Endothelial cell of umbilical vein (primary cell): ENCODE measurements at regions not wholly inside any gene's neighbourhood (a gene's known extent, or its start where the extent isn't known, plus 50 kb on each side); places are given as distances from the start of the nearest gene placed in this dataset.

Experiments used
- BruUV-seq: library from RNA; stranded (reverse); fragments of 400-500 nt; replicated peaks from 2 replicates; lab custom pipeline; 2021; lab: Mats Ljungman, UMichigan
- CTCF ChIA-PET: fragments of 300-600, 350-600 bp; sonication (Branson Sonifier 250); formaldehyde crosslinking; loops from one replicate; lab custom pipeline; 2021; ENCODE audit warnings: antibody characterized with exemption, inconsistent platforms; lab: Charles Lee
- POLR2A ChIA-PET: fragments of 300-600, 350-600 bp; sonication (Branson Sonifier 250); formaldehyde crosslinking; loops from one replicate; lab custom pipeline; 2021; ENCODE audit warnings: antibody characterized with exemption, inconsistent platforms; lab: Charles Lee
- DNase-seq: peaks from one replicate; pipeline ENCODE4 v3.0.0-alpha.2; 2011; ENCODE audit warnings: low read depth, low spot score
- FAIRE-seq: peaks from 2 replicates; lab custom pipeline; 2011; peaks lifted over from hg19 to GRCh38; lab: Jason Lieb, UNC
- H2AFZ ChIP-seq: 2 replicates; pipeline ENCODE4 v1.6.0; 2012; ENCODE audit warnings: low read depth, low read length, control low read depth, inconsistent platforms
- H3K27ac ChIP-seq: 2 replicates; pipeline ENCODE4 v1.5.1; 2011; ENCODE audit warnings: low read depth, mild to moderate bottlenecking, control low read depth, low read length, moderate library complexity; ENCODE audit not compliant: insufficient read depth
- H3K27me3 ChIP-seq, 2 experiments: 2 replicates each; pipeline versions ENCODE4 v1.6.0 to v1.6.1; 2011; ENCODE audit warnings: low read length in 2 of 2, mixed read lengths in 1 of 2; ENCODE audit not compliant: control insufficient read depth in 2 of 2, insufficient read depth in 2 of 2
- H3K36me3 ChIP-seq, 2 experiments: 2 replicates in 1 of 2; 3 replicates in 1 of 2; pipeline ENCODE4 v1.5.1; 2011; ENCODE audit warnings: low read length in 2 of 2, mild to moderate bottlenecking in 1 of 2, moderate library complexity in 1 of 2; ENCODE audit not compliant: control insufficient read depth in 2 of 2, insufficient read depth in 2 of 2; ENCODE audit errors: extremely low read depth in 1 of 2
- H3K4me1 ChIP-seq: 3 replicates; pipeline ENCODE4 v1.5.1; 2011; ENCODE audit warnings: mild to moderate bottlenecking, low read length; ENCODE audit not compliant: control insufficient read depth, insufficient read depth; ENCODE audit errors: extremely low read depth
- H3K4me2 ChIP-seq: 2 replicates; pipeline ENCODE4 v1.6.1; 2011; ENCODE audit warnings: low read length, control low read depth, mixed read lengths; ENCODE audit not compliant: insufficient read depth
- H3K4me3 ChIP-seq, 3 experiments: fragments of 200-600 bp in 1 of 3; sonication (generic), shearing (Covaris generic) in 1 of 3; replicated peaks in 1 of 3; 2 replicates each; pipeline ENCODE4 v1.5.1; 2011 to 2016; ENCODE audit warnings: control low read depth in 3 of 3, low read length in 3 of 3, mild to moderate bottlenecking in 2 of 3, inconsistent platforms in 1 of 3, low read depth in 1 of 3, moderate library complexity in 1 of 3; ENCODE audit not compliant: insufficient read depth in 1 of 3
- H3K79me2 ChIP-seq: 2 replicates; pipeline ENCODE4 v1.6.0; 2012; ENCODE audit warnings: low read length, inconsistent platforms; ENCODE audit not compliant: control insufficient read depth, insufficient read depth
- H3K9ac ChIP-seq: replicated peaks from 2 replicates; pipeline ENCODE3; 2011; ENCODE audit warnings: low read length, control low read depth; ENCODE audit not compliant: insufficient read depth; ENCODE audit errors: extremely low read depth
- H3K9me1 ChIP-seq: replicated peaks from 3 replicates; pipeline ENCODE4 v1.6.0; 2011; ENCODE audit warnings: mild to moderate bottlenecking, low read length; ENCODE audit not compliant: control insufficient read depth, insufficient read depth; ENCODE audit errors: extremely low read depth
- H3K9me3 ChIP-seq: replicated peaks from 2 replicates; pipeline ENCODE4 v1.5.1; 2012; ENCODE audit warnings: low read length, inconsistent platforms; ENCODE audit not compliant: control insufficient read depth, insufficient read depth
- H4K20me1 ChIP-seq: replicated peaks from 2 replicates; pipeline ENCODE3; 2011; ENCODE audit warnings: mild to moderate bottlenecking, low read length; ENCODE audit not compliant: control insufficient read depth, insufficient read depth; ENCODE audit errors: extremely low read depth
- EZH2 ChIP-seq: IDR thresholded peaks from 2 replicates; pipeline ENCODE4 v1.6.1; 2012; ENCODE audit warnings: borderline replicate concordance, low read depth, mild to moderate bottlenecking, moderate library complexity, low read length, inconsistent platforms; ENCODE audit not compliant: severe bottlenecking
- FOS ChIP-seq: IDR thresholded peaks from 2 replicates; pipeline ENCODE4 v1.6.1; 2011; ENCODE audit warnings: mild to moderate bottlenecking, low read length, moderate library complexity, borderline replicate concordance; ENCODE audit not compliant: insufficient read depth
- GATA2 ChIP-seq: IDR thresholded peaks from 2 replicates; pipeline ENCODE4 v1.7.0; 2011; ENCODE audit warnings: low read depth, mild to moderate bottlenecking, moderate library complexity, mixed read lengths, low read length; ENCODE audit not compliant: insufficient read length, insufficient read depth
- JUN ChIP-seq: IDR thresholded peaks from 2 replicates; pipeline ENCODE4 v1.6.1; 2011; ENCODE audit warnings: borderline replicate concordance, low read depth; ENCODE audit not compliant: insufficient read length, insufficient read depth
- MAX ChIP-seq: IDR thresholded peaks from 2 replicates; pipeline ENCODE4 v1.6.1; 2011; ENCODE audit not compliant: insufficient read depth, insufficient read length
- MYC ChIP-seq: IDR thresholded peaks from one replicate; pipeline ENCODE4 v1.6.1; 2011; ENCODE audit warnings: mild to moderate bottlenecking, low read depth, low read length
- POLR2A ChIP-seq: IDR thresholded peaks from 2 replicates; pipeline ENCODE4 v1.6.1; 2012; ENCODE audit warnings: low read depth, mild to moderate bottlenecking, control low read depth, low read length
- POLR2AphosphoS5 ChIP-seq: IDR thresholded peaks from 2 replicates; pipeline ENCODE4 v1.6.1; 2012; ENCODE audit warnings: low read depth, mild to moderate bottlenecking, control low read depth, low read length, moderate library complexity; ENCODE audit not compliant: insufficient read depth
- dilution Hi-C: fragments of 300-500 bp; cut with MboI; formaldehyde crosslinking; loops from one replicate; pipeline ENCODE4 v1.15.0; 2019; ENCODE audit warnings: low sequenced_read_pairs; ENCODE audit not compliant: extremely low pct_ligation_motif_present
- intact Hi-C: fragments of 100-400 bp; cut with micrococcal nuclease; formaldehyde crosslinking; loops from one replicate; pipeline ENCODE4 v1.10.0; 2022

DNA sequence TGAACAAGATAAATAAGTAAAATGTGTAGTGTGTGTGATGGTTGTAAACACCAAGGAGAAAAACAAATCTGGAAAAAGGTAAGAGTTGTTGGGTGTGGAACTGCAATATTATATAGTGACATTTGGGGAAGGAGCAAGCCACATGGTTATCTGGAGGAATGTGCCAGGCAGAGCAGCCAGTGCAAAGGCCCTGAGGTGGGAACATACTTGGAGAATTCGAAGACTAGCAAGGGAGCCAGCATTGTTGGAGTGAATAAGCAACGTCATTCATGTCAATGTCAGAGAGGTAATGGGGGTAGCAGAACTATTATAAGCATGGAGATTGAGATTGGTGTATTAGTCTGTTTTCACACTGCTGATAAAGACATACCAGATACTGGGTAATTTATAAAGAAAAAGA, 241.5 kb upstream of the LHX5 start:
- ChIA-PET CTCF (no interaction called here), POLR2A (no interaction called here)
- Histone ChIP-seq H3K36me3 (no peaks in the 10 kb centered on the region), H3K4me1 (no peaks in the 10 kb centered on the region), H2AFZ (no peak overlapping the region), H3K79me2 (no peaks in the 10 kb centered on the region), H3K9me3 (no peaks in the 10 kb centered on the region), H3K27ac (no peak overlapping the region), H3K9me1 (no peaks in the 10 kb centered on the region), H3K4me3 (no peak overlapping the region), H3K27me3 (no peaks in the 10 kb centered on the region), H3K9ac (no peak overlapping the region), H3K4me2 (no peak overlapping the region), H4K20me1 (no peaks in the 10 kb centered on the region)
- no peak for FAIRE-seq
- DNase-seq: no peak
- no TSS peak for BruUV-seq
- intact Hi-C loops: no loop called here
- TF ChIP-seq GATA2: no peak
- no peak for TF ChIP-seq EZH2
- TF ChIP-seq MYC: no peak
- no peak for TF ChIP-seq JUN
- no peak for TF ChIP-seq MAX
- dilution Hi-C loops: no loop called here

- BruUV-seq: no TSS peak
- intact Hi-C loops: no loop called here
Observed at GRCh38 chr12:113712481-113712880, 240.8 kb upstream of the LHX5 start.

More at GRCh38 chr12:113712481-113712880, 240.8 kb upstream of the LHX5 start:
- Histone ChIP-seq H3K27ac (no peak overlapping the region), H3K4me3 (no peak overlapping the region), H3K36me3 (no peaks in the 10 kb centered on the region), H3K27me3 (no peaks in the 10 kb centered on the region), H3K79me2 (no peaks in the 10 kb centered on the region), H3K4me2 (no peak overlapping the region), H2AFZ (no peak overlapping the region), H3K9me3 (no peaks in the 10 kb centered on the region), H3K9ac (no peak overlapping the region), H3K4me1 (no peaks in the 10 kb centered on the region), H4K20me1 (no peaks in the 10 kb centered on the region), H3K9me1 (no peaks in the 10 kb centered on the region)
- ChIA-PET POLR2A (no interaction called here), CTCF (no interaction called here)
- TF ChIP-seq POLR2AphosphoS5: no peak
- TF ChIP-seq FOS: no peak
- no peak for TF ChIP-seq JUN
- TF ChIP-seq GATA2: no peak
- TF ChIP-seq POLR2A: no peak
- DNase-seq: no peak
- FAIRE-seq: no peak
- dilution Hi-C loops: no loop called here
